GM23338 (cell line): ENCODE measurements at regions not wholly inside any gene's neighbourhood (a gene's known extent, or its start where the extent isn't known, plus 50 kb on each side); places are given as distances from the start of the nearest gene placed in this dataset.
"Not testable (repeated sequence)": the region's sequence is repeated elsewhere in the genome, so short reads cannot be mapped to it uniquely, and the experiment has no call there.

Experiments used
- EZH2 ChIP-seq: fragments of 200-600 bp; sonication (generic); IDR thresholded peaks from one replicate; pipeline ENCODE4 v1.8.0; 2017; ENCODE audit warnings: antibody characterized with exemption, mild to moderate bottlenecking, low read depth; ENCODE audit not compliant: unreplicated experiment
- EZH2phosphoT487 ChIP-seq: fragments of 200-600 bp; sonication (generic); IDR thresholded peaks from one replicate; pipeline ENCODE4 v1.8.1; 2018; ENCODE audit warnings: antibody characterized with exemption; ENCODE audit not compliant: unreplicated experiment
- JUNB ChIP-seq: IDR thresholded peaks from one replicate; pipeline ENCODE4 v1.6.1; 2016; ENCODE audit warnings: antibody characterized with exemption; ENCODE audit not compliant: unreplicated experiment
- POLR2AphosphoS5 ChIP-seq: IDR thresholded peaks from 2 replicates; pipeline ENCODE4 v1.6.1; 2016; ENCODE audit warnings: antibody characterized with exemption, low read depth
- ZNF114 ChIP-seq: fragments of 250-450 bp; sonication (Bioruptor Pico); IDR thresholded peaks from 2 replicates; pipeline ENCODE4 v1.5.0; 2020; ENCODE audit warnings: mild to moderate bottlenecking, moderate library complexity
- ZNF331 ChIP-seq: fragments of 250-450 bp; sonication (Bioruptor Pico); IDR thresholded peaks from 2 replicates; pipeline ENCODE4 v1.5.0; 2020; ENCODE audit warnings: low read depth, mild to moderate bottlenecking, moderate library complexity
- TF ChIP-seq, protein P1 (sequence below), 2 experiments: fragments of 200-600 bp in 1 of 2; sonication (generic) in 1 of 2; conservative IDR thresholded peaks; 2 replicates each; pipeline versions ENCODE4 v1.5.1 to v1.6.1; 2016 to 2017; ENCODE audit warnings: antibody characterized with exemption in 2 of 2, low read depth in 2 of 2, mild to moderate bottlenecking in 2 of 2, moderate library complexity in 1 of 2
- TF ChIP-seq, protein P2 (sequence below): IDR thresholded peaks from one replicate; pipeline ENCODE4 v1.6.1; 2018; ENCODE audit warnings: antibody characterized with exemption; ENCODE audit not compliant: unreplicated experiment

DNA sequence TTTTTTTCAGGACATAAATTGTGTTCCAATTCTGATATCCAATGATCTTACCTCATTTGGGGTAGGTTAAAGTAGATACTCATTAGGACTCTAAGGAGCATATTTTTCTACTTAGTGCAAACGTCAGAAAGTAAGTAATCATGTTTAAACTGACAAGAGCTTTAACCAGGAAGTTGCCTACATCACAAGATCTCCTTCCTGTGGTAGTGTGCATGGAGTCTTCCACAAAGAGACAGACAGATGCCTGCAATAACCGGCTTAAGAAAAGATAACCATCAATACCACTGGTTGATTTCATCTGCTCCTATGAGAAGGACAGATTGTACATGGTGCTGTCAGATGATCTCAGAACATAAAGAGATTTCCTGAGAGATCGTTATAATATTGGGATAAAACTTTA is 160.0 kb downstream of the POTEB3 start:
- TF ChIP-seq, protein P1, sequence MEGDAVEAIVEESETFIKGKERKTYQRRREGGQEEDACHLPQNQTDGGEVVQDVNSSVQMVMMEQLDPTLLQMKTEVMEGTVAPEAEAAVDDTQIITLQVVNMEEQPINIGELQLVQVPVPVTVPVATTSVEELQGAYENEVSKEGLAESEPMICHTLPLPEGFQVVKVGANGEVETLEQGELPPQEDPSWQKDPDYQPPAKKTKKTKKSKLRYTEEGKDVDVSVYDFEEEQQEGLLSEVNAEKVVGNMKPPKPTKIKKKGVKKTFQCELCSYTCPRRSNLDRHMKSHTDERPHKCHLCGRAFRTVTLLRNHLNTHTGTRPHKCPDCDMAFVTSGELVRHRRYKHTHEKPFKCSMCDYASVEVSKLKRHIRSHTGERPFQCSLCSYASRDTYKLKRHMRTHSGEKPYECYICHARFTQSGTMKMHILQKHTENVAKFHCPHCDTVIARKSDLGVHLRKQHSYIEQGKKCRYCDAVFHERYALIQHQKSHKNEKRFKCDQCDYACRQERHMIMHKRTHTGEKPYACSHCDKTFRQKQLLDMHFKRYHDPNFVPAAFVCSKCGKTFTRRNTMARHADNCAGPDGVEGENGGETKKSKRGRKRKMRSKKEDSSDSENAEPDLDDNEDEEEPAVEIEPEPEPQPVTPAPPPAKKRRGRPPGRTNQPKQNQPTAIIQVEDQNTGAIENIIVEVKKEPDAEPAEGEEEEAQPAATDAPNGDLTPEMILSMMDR (conservative IDR thresholded peaks at IDR 0.05; ENCODE audit: low read depth in 2 of 2) = not testable (repeated sequence)
- TF ChIP-seq EZH2; EZH2phosphoT487; POLR2AphosphoS5; ZNF114 (CRISPR knock-in tag); JUNB; ZNF331: not testable (repeated sequence)
- TF ChIP-seq, protein P2, sequence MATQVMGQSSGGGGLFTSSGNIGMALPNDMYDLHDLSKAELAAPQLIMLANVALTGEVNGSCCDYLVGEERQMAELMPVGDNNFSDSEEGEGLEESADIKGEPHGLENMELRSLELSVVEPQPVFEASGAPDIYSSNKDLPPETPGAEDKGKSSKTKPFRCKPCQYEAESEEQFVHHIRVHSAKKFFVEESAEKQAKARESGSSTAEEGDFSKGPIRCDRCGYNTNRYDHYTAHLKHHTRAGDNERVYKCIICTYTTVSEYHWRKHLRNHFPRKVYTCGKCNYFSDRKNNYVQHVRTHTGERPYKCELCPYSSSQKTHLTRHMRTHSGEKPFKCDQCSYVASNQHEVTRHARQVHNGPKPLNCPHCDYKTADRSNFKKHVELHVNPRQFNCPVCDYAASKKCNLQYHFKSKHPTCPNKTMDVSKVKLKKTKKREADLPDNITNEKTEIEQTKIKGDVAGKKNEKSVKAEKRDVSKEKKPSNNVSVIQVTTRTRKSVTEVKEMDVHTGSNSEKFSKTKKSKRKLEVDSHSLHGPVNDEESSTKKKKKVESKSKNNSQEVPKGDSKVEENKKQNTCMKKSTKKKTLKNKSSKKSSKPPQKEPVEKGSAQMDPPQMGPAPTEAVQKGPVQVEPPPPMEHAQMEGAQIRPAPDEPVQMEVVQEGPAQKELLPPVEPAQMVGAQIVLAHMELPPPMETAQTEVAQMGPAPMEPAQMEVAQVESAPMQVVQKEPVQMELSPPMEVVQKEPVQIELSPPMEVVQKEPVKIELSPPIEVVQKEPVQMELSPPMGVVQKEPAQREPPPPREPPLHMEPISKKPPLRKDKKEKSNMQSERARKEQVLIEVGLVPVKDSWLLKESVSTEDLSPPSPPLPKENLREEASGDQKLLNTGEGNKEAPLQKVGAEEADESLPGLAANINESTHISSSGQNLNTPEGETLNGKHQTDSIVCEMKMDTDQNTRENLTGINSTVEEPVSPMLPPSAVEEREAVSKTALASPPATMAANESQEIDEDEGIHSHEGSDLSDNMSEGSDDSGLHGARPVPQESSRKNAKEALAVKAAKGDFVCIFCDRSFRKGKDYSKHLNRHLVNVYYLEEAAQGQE = not testable (repeated sequence)
